Adipocyte (in vitro differentiated cells): ENCODE measurements at regions not wholly inside any gene's neighbourhood (a gene's known extent, or its start where the extent isn't known, plus 50 kb on each side); places are given as distances from the start of the nearest gene placed in this dataset.

Source experiments
- DNase-seq: peaks from one replicate; pipeline ENCODE4 v3.0.0-alpha.2; 2015; ENCODE audit warnings: low read depth
- H3K27me3 ChIP-seq: replicated peaks from 2 replicates; pipeline ENCODE4 v1.7.0; 2013; ENCODE audit warnings: mild to moderate bottlenecking, low read length, moderate library complexity; ENCODE audit not compliant: control insufficient read depth, insufficient read depth
- H3K36me3 ChIP-seq: 2 replicates; pipeline ENCODE4 v1.7.0; 2013; ENCODE audit warnings: low read length, mild to moderate bottlenecking, moderate library complexity; ENCODE audit not compliant: control insufficient read depth, insufficient read depth, severe bottlenecking
- H3K4me1 ChIP-seq: 2 replicates; pipeline ENCODE4 v1.7.0; 2013; ENCODE audit warnings: mild to moderate bottlenecking, low read length, moderate library complexity; ENCODE audit not compliant: control insufficient read depth, insufficient read depth
- H3K4me3 ChIP-seq: 2 replicates; pipeline ENCODE4 v1.7.0; 2013; ENCODE audit warnings: mild to moderate bottlenecking, low read length, moderate library complexity
- H3K9ac ChIP-seq: 2 replicates; pipeline ENCODE4 v1.7.0; 2013; ENCODE audit warnings: mild to moderate bottlenecking, low read length, moderate library complexity
- H3K9me3 ChIP-seq: 2 replicates; pipeline ENCODE4 v1.7.0; 2013; ENCODE audit warnings: mild to moderate bottlenecking, low read length, moderate library complexity; ENCODE audit not compliant: control insufficient read depth

DNA sequence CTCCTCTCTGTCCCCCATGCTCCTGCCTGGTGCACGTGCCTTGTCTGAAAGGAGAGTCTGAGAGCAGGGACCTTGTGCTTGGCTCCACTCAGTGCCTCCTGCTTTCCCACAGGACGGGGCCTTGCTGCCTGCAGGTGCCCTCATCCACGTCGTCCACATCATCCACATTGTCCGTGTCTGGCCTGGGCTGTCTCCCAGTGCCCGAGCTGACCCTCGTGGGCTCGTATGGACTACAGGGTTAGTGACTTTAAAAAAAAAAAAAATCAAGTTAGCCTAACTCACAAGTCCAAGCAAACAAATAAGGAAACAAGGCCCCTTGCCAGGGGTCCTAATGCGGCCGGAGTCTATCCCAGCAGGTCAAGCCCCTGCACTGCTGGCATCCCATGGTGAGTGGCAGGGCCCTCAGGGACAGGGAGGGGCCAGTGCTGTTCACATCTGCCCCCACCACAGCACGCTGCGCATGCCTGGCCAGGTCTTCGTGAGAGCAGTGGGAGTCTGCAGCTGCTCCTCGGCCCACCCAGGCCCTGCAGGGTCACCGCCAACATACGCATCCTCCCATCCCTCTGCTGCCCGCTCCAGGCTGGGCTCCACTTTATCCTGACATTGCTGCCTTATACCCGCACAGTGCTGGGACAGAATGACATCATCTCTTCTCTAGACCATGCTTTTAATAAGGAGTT, 232.6 kb downstream of the NDUFA10 start:
- Histone ChIP-seq H3K36me3 (no peaks in the 10 kb centered on the region), H3K9ac (no peak overlapping the region), H3K9me3 (no peaks in the 10 kb centered on the region), H3K4me1 (no peaks in the 10 kb centered on the region), H3K27me3 (peaks cover 30% of the 10 kb centered on the region), H3K4me3 (no peak overlapping the region)
- no peak for DNase-seq

GRCh38 chr2:239791526-239792404, 233.4 kb downstream of the NDUFA10 start:
- no peak overlapping the region for H3K4me3 ChIP-seq
- no peak overlapping the region for H3K9ac ChIP-seq
- no peak for DNase-seq
- no peaks in the 10 kb centered on the region for H3K36me3 ChIP-seq
- peaks cover 30% of the 10 kb centered on the region for H3K27me3 ChIP-seq
- no peaks in the 10 kb centered on the region for H3K4me1 ChIP-seq
- H3K9me3 ChIP-seq = peaks cover 3% of the 10 kb centered on the region

DNA sequence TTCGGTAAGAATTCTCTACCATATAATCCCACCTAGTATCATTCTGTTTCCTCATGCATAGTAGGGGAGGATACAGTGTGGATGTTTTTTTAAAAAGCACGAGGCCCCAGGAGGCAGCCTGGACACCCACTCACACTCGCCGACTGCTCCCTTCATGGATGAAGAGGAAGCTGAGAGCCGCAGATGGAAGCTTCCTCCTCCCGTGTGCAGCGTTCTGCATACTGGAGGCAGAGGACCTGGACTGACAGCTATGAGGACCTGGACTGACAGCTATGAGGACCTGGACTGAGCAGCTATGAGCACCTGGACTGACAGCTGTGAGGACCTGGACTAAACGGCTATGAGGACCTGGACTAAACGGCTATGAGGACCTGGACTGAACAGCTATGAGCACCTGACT, 234.4 kb downstream of the NDUFA10 start:
- no peak for DNase-seq
- Histone ChIP-seq H3K4me3 (no peak overlapping the region), H3K9ac (no peak overlapping the region), H3K9me3 (peaks cover 12% of the 10 kb centered on the region), H3K27me3 (peaks cover 35% of the 10 kb centered on the region), H3K36me3 (no peaks in the 10 kb centered on the region), H3K4me1 (no peaks in the 10 kb centered on the region)

DNA sequence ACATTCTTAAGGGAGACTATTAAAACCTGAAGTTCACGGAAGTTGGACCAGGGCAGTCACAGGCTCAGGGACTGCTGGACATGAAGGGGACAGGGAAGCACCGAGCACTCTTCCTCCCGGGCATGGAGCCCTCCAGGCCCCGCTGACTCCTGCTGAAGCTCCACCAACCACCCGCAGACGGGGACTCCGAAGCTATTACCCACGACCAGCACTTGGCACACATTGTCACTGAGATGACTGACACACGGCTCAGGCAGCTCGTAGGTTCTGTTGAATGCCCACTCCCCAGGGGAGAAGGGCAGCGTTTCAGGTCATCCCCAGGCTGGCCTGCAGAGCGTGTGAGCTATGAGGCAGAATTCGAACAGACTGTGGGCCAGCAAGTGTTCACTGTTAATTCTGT, 234.8 kb downstream of the NDUFA10 start:
- Histone ChIP-seq H3K4me1 (no peaks in the 10 kb centered on the region), H3K4me3 (no peak overlapping the region), H3K36me3 (no peaks in the 10 kb centered on the region), H3K9me3 (peaks cover 15% of the 10 kb centered on the region), H3K27me3 (peaks cover 35% of the 10 kb centered on the region), H3K9ac (no peak overlapping the region)
- DNase-seq = no peak

DNA sequence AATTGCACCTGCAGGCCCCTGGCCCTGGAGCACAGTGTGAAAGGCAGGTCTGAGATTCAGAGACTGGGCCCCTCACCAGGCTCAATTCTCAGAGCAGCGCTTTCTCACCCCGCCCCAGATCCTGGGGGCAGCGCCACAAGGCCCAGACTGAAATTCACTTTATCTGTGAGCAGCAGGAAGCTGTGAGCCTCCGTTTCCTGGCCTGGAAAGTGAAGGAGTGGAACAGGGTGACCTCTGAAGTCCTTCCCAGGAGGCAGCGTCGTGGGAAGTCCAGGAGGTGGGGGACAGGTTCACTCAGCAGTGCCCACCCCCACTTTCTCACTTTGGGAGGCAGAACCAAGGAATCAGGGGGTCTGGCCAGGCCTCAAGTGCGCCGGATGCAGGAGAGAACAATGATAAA, 235.4 kb downstream of the NDUFA10 start:
- H3K27me3 ChIP-seq = peaks cover 35% of the 10 kb centered on the region
- no peaks in the 10 kb centered on the region for H3K36me3 ChIP-seq
- H3K4me1 ChIP-seq = no peaks in the 10 kb centered on the region
- no peak overlapping the region for H3K9ac ChIP-seq
- H3K4me3 ChIP-seq = no peak overlapping the region
- H3K9me3 ChIP-seq = peaks cover 15% of the 10 kb centered on the region
- DNase-seq = no peak

DNA sequence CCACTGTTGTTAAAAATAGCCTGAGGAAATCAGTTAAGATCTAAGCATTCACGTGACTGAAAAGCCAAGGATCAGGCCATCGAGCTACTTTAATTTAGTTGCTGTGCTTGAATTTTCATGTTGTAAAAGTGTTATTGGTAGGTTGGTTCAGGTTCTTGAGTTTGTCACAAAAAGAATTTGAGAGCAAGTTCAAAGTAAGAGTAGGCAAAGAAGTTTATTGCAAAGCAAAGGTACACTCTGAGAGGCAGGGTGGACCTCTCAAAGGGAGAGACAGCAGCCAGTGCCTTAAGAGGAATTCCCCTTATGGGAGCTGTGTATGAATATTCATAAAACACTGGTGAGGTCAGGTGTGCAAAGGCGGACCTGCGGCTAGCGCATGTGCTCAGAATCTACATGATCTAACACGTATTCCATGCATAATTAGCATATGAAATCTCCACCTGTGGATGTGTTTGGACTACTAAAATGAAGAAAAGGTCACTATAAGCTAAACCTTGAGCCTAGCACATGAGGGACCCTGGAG, 236.5 kb downstream of the NDUFA10 start:
- no peak overlapping the region for H3K9ac ChIP-seq
- H3K4me3 ChIP-seq = no peak overlapping the region
- no peak for DNase-seq
- H3K36me3 ChIP-seq = no peaks in the 10 kb centered on the region
- peaks cover 35% of the 10 kb centered on the region for H3K27me3 ChIP-seq
- H3K9me3 ChIP-seq = peaks cover 15% of the 10 kb centered on the region
- no peaks in the 10 kb centered on the region for H3K4me1 ChIP-seq

DNA sequence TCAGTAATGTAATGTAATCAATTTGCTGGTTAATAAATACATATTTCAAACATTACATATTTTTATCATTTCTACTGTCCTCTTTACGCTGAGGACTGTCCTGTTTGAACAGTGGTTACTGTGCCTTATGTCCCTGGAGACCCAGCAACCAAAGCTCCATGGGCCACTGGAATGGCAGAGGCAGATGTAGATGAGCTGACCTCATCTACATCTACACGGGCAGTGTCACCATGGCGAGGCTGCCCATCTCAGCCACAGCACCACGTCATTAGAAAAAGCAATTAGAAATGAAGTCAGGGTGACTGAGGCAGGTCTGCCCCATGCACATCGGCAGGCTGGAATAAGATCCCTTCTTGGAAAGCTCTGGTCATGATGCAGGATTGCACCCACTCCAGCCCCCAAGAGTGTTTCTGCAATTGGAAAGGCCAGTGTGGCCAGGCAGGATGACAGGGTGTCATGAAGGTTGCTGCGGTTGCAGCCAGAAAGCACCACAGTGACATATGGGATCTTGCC, 237.5 kb downstream of the NDUFA10 start:
- Histone ChIP-seq H3K9me3 (peaks cover 18% of the 10 kb centered on the region), H3K27me3 (peaks cover 31% of the 10 kb centered on the region), H3K4me3 (no peak overlapping the region), H3K36me3 (no peaks in the 10 kb centered on the region), H3K9ac (no peak overlapping the region), H3K4me1 (no peaks in the 10 kb centered on the region)
- DNase-seq = no peak

GRCh38 chr2:239786791-239787190, 238.4 kb downstream of the NDUFA10 start:
- H3K27me3 ChIP-seq = peaks cover 28% of the 10 kb centered on the region
- H3K4me3 ChIP-seq = no peak overlapping the region
- H3K9me3 ChIP-seq = peaks cover 18% of the 10 kb centered on the region
- no peaks in the 10 kb centered on the region for H3K36me3 ChIP-seq
- H3K9ac ChIP-seq = no peak overlapping the region
- no peaks in the 10 kb centered on the region for H3K4me1 ChIP-seq
- DNase-seq = no peak

- no peak for DNase-seq
- Histone ChIP-seq H3K36me3 (no peaks in the 10 kb centered on the region), H3K4me1 (no peaks in the 10 kb centered on the region), H3K4me3 (no peak overlapping the region), H3K27me3 (peaks cover 26% of the 10 kb centered on the region), H3K9ac (no peak overlapping the region), H3K9me3 (peaks cover 24% of the 10 kb centered on the region)
Measured at GRCh38 chr2:239781454-239781853, 243.7 kb downstream of the NDUFA10 start.

GRCh38 chr2:239780236-239780994, 244.7 kb downstream of the NDUFA10 start:
- DNase-seq = no peak
- H3K36me3 ChIP-seq = no peaks in the 10 kb centered on the region
- peaks cover 32% of the 10 kb centered on the region for H3K27me3 ChIP-seq

GRCh38 chr2:239779584-239779983, 245.6 kb downstream of the NDUFA10 start:
- no peak for DNase-seq
- Histone ChIP-seq H3K27me3 (peaks cover 34% of the 10 kb centered on the region), H3K9me3 (peaks cover 15% of the 10 kb centered on the region), H3K4me1 (no peaks in the 10 kb centered on the region), H3K36me3 (no peaks in the 10 kb centered on the region), H3K4me3 (no peak overlapping the region), H3K9ac (no peak overlapping the region)

More at GRCh38 chr2:239780236-239780994, 244.7 kb downstream of the NDUFA10 start:
- H3K9ac ChIP-seq = no peak overlapping the region
- no peaks in the 10 kb centered on the region for H3K4me1 ChIP-seq
- no peak overlapping the region for H3K4me3 ChIP-seq
- H3K9me3 ChIP-seq = peaks cover 16% of the 10 kb centered on the region
